HepG2 (cell line): ENCODE measurements at regions not wholly inside any gene's neighbourhood (a gene's known extent, or its start where the extent isn't known, plus 50 kb on each side); places are given as distances from the start of the nearest gene placed in this dataset.

Source experiments
- AHDC1 ChIP-seq: sonication (generic); formaldehyde crosslinking; IDR thresholded peaks from 2 replicates; pipeline ENCODE4 v1.5.1; 2020; ENCODE audit warnings: mild to moderate bottlenecking, missing genetic modification reagents, borderline replicate concordance
- AHR ChIP-seq: IDR thresholded peaks from 2 replicates; pipeline ENCODE4 v1.6.1; 2018; ENCODE audit warnings: missing genetic modification reagents, missing compliant biosample characterization
- ATF7-NPFF ChIP-seq: sonication (generic); formaldehyde crosslinking; IDR thresholded peaks from 2 replicates; pipeline ENCODE4 v1.8.1; 2023; ENCODE audit warnings: mild to moderate bottlenecking, low read depth, missing genetic modification reagents, moderate library complexity
- BRCA1 ChIP-seq: sonication (generic); formaldehyde crosslinking; IDR thresholded peaks from 2 replicates; pipeline ENCODE4 v1.4.0; 2020; ENCODE audit warnings: missing genetic modification reagents
- CREB1 ChIP-seq, 2 experiments: fragments of 450-650 bp in 1 of 2; IDR thresholded peaks; 2 replicates each; pipeline ENCODE4 v1.6.1; 2016 to 2017; ENCODE audit warnings: control low read depth in 1 of 2, mild to moderate bottlenecking in 1 of 2, missing compliant biosample characterization in 1 of 2, missing genetic modification characterization in 1 of 2
- HMGA1 ChIP-seq: sonication (generic); formaldehyde crosslinking; conservative IDR thresholded peaks from 2 replicates; pipeline ENCODE4 v1.4.0; 2020; ENCODE audit warnings: missing genetic modification reagents
- HMGXB3 ChIP-seq: sonication (generic); formaldehyde crosslinking; IDR thresholded peaks from 2 replicates; pipeline ENCODE4 v1.4.0; 2020; ENCODE audit warnings: missing genetic modification reagents, borderline replicate concordance
- HOXA5 ChIP-seq: sonication (generic); formaldehyde crosslinking; IDR thresholded peaks from 2 replicates; pipeline ENCODE4 v1.4.0; 2020; ENCODE audit warnings: missing genetic modification reagents
- RXRB ChIP-seq: IDR thresholded peaks from 2 replicates; pipeline ENCODE4 v1.6.1; 2016; ENCODE audit warnings: borderline replicate concordance, missing genetic modification reagents, missing compliant biosample characterization
- SAFB2 ChIP-seq: sonication (generic); formaldehyde crosslinking; IDR thresholded peaks from 2 replicates; pipeline ENCODE4 v1.5.1; 2020; ENCODE audit warnings: missing genetic modification reagents, low read depth, mild to moderate bottlenecking, borderline replicate concordance
- SKI ChIP-seq: fragments of 450-650 bp; IDR thresholded peaks from one replicate; pipeline ENCODE4 v1.6.1; 2018; ENCODE audit warnings: mild to moderate bottlenecking; ENCODE audit not compliant: partially characterized antibody
- STAT5B ChIP-seq: sonication (generic); formaldehyde crosslinking; IDR thresholded peaks from 2 replicates; pipeline ENCODE4 v1.4.0; 2020; ENCODE audit warnings: missing genetic modification reagents
- TEAD2 ChIP-seq: sonication (generic); formaldehyde crosslinking; IDR thresholded peaks from 2 replicates; pipeline ENCODE4 v1.9.0; 2021; ENCODE audit warnings: missing genetic modification reagents
- TEAD3 ChIP-seq: optimal IDR thresholded peaks from 2 replicates; pipeline ENCODE3; 2016; ENCODE audit warnings: borderline replicate concordance
- TIGD3 ChIP-seq: sonication (generic); formaldehyde crosslinking; IDR thresholded peaks from 2 replicates; pipeline ENCODE4 v1.5.1; 2020; ENCODE audit warnings: mild to moderate bottlenecking, missing genetic modification reagents, borderline replicate concordance
- ZBTB21 ChIP-seq: sonication (generic); formaldehyde crosslinking; IDR thresholded peaks from 2 replicates; pipeline ENCODE4 v1.4.0; 2020; ENCODE audit warnings: missing genetic modification reagents
- ZNF101 ChIP-seq: sonication (generic); formaldehyde crosslinking; IDR thresholded peaks from 2 replicates; pipeline ENCODE4 v1.4.0; 2020; ENCODE audit warnings: mild to moderate bottlenecking, low read depth, missing genetic modification reagents, borderline replicate concordance
- ZNF274 ChIP-seq: sonication (generic); formaldehyde crosslinking; IDR thresholded peaks from 2 replicates; pipeline ENCODE4 v1.5.1; 2020; ENCODE audit warnings: mild to moderate bottlenecking, missing genetic modification reagents
- ZNF329 ChIP-seq: sonication (generic); formaldehyde crosslinking; IDR thresholded peaks from 2 replicates; pipeline ENCODE4 v1.9.0; 2021; ENCODE audit warnings: low read depth, mild to moderate bottlenecking, missing genetic modification reagents
- ZNF33A ChIP-seq: sonication (generic); formaldehyde crosslinking; IDR thresholded peaks from 2 replicates; pipeline ENCODE4 v1.5.1; 2020; ENCODE audit warnings: missing genetic modification reagents, mild to moderate bottlenecking, moderate library complexity, borderline replicate concordance

- no peak for TF ChIP-seq TIGD3 (CRISPR knock-in tag)
- TF ChIP-seq STAT5B (CRISPR knock-in tag) = no peak
- TF ChIP-seq RXRB = peak; percentile 97
- TF ChIP-seq AHR = no peak
- no peak for TF ChIP-seq ZNF329
- TF ChIP-seq TEAD2 (CRISPR knock-in tag) = no peak
- TF ChIP-seq ATF7-NPFF (CRISPR knock-in tag) = no peak
- peak; percentile 77 for TF ChIP-seq CREB1 (IDR thresholded peaks at IDR 0.05)
- TF ChIP-seq CREB1 (CRISPR knock-in tag; IDR thresholded peaks at IDR 0.05) = no peak
- TF ChIP-seq ZNF274 (CRISPR knock-in tag) = no peak
- no peak for TF ChIP-seq ZNF101
- TF ChIP-seq HOXA5 (CRISPR knock-in tag) = no peak
- TF ChIP-seq ZNF33A (CRISPR knock-in tag) = no peak
- no peak for TF ChIP-seq BRCA1 (CRISPR knock-in tag)
- no peak for TF ChIP-seq HMGA1 (CRISPR knock-in tag)
- peak; percentile 87 for TF ChIP-seq AHDC1 (CRISPR knock-in tag)
- peak; percentile 90 for TF ChIP-seq SKI
- peak; percentile 85 for TF ChIP-seq ZBTB21 (CRISPR knock-in tag)
- TF ChIP-seq HMGXB3 (CRISPR knock-in tag) = no peak
- peak; percentile 77 for TF ChIP-seq TEAD3 (CRISPR knock-in tag)
- no peak for TF ChIP-seq SAFB2
These were observed 73.0 kb upstream of the POMGNT2 start (continued) for GRCh38 chr3:43178891-43179366.
